ENCODE measurements at regions not wholly inside any gene's neighbourhood (a gene's known extent, or its start where the extent isn't known, plus 50 kb on each side); places are given as distances from the start of the nearest gene placed in this dataset.

DNA sequence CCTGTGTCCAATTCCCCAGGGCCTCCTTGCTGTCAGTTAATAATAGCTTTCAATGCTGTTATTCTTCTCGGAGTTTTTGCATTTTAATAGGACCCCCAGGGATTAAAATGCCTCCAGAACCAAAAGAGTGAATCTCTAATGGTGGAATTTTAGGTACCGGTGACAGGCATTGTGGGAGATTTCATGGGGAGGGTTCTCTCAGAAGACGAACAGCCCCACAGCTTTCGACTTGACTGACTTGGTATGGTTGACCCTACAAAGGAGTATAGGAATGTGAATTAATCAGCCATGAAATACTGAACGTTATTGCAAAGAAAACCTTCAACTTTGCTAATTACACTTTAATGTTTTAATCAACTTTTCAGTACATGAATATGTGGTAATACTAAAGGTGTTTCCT is 206.3 kb upstream of the FZD8 start:
- Histone ChIP-seq H3K36me3 (ENCODE audit: control insufficient read depth, insufficient read depth, low read length) (no peaks in the 10 kb centered on the region), H3K27me3 (ENCODE audit: control insufficient read depth, insufficient read depth, low read length) (no peaks in the 10 kb centered on the region), H3K4me3 (ENCODE audit: low read depth, low read length) (no peak overlapping the region)
- DNase-seq (ENCODE audit: low read depth) = no peak
- no peak for TF ChIP-seq CTCF (IDR thresholded peaks at IDR 0.05; ENCODE audit: insufficient read depth, low read length, poor library complexity, severe bottlenecking)

DNA sequence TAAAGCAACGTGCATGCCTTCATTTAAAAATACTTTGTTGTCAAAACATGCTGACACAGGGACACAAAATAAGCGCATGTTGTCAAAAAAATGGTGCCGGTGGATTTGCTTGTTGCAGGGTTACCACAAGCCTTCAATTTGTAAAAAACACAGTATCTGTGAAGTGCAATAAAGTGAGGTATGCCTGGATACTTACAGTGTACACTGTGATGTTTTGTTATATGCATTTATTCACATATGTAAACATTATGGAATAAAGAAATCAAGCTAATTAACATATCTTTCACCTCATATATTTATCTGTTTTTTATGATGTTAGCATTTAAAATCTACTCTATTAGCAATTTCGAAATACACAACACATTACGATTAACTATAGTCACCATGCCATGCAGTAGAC is 202.6 kb upstream of the FZD8 start:
- Histone ChIP-seq H3K27me3 (ENCODE audit: control insufficient read depth, insufficient read depth, low read length) (no peaks in the 10 kb centered on the region), H3K4me3 (ENCODE audit: low read depth, low read length) (no peak overlapping the region), H3K36me3 (ENCODE audit: control insufficient read depth, insufficient read depth, low read length) (no peaks in the 10 kb centered on the region)
- no peak for DNase-seq (ENCODE audit: low read depth)
- TF ChIP-seq CTCF (IDR thresholded peaks at IDR 0.05; ENCODE audit: insufficient read depth, low read length, poor library complexity, severe bottlenecking) = no peak

DNA sequence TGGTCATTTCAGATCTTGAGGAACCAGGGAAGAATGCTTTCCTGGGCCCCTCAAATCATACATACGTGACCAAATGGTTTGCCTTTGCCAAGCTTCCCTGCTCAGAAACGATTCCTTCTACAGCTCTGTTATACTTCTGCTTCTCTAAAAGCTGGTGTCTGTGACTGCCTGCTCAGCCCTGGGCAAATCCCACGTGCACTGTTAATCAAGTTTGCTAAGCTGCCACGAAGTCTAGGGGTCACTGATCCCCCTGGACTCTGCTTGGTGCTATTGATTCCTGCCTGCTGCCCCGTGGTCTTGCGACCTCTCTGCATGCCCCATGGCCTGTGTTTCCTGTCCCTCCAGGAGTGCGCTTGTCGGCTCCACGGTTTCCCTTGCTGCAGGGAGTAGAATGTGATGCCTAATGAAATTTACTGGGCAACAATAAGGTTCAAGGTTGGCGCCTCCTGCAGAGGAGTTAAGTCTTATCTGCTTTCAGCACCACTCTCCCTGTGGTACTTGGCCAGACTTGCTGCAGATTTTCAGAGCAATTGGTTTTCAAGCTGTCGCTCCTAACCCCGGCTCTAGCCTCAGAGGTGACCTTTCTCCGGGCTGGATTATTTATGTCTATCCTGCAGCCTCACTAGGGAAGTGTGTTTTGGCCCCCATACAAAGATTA is 201.6 kb upstream of the FZD8 start:
- H3K27me3 ChIP-seq (ENCODE audit: control insufficient read depth, insufficient read depth, low read length) = no peaks in the 10 kb centered on the region
- no peak overlapping the region for H3K4me3 ChIP-seq (ENCODE audit: low read depth, low read length)
- TF ChIP-seq CTCF (IDR thresholded peaks at IDR 0.05; ENCODE audit: insufficient read depth, low read length, poor library complexity, severe bottlenecking) = no peak
- H3K36me3 ChIP-seq (ENCODE audit: control insufficient read depth, insufficient read depth, low read length) = no peaks in the 10 kb centered on the region
- no peak for DNase-seq (ENCODE audit: low read depth)

DNA sequence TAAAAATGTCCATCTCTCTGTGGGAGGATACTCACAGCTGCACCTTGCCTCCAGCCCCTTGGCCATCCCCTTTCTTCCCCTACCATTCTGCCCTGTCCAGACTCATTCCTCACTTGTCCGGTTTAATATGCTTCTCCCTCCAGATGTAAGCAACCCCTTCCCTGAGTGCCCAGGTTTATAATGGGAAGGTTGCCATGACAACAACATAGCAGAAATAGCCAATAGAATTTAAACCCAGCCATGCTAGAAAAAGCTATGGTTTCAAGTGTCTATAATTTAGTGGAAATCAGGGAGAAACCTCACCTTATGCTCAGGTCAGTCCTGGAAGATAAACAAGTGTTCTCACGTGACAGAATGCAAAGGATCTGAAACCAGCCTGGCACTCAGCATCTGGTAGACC is 196.0 kb upstream of the FZD8 start:
- H3K4me3 ChIP-seq (ENCODE audit: low read depth, low read length) = no peak overlapping the region
- TF ChIP-seq CTCF (IDR thresholded peaks at IDR 0.05; ENCODE audit: insufficient read depth, low read length, poor library complexity, severe bottlenecking) = no peak
- no peaks in the 10 kb centered on the region for H3K27me3 ChIP-seq (ENCODE audit: control insufficient read depth, insufficient read depth, low read length)
- H3K36me3 ChIP-seq (ENCODE audit: control insufficient read depth, insufficient read depth, low read length) = no peaks in the 10 kb centered on the region
- DNase-seq (ENCODE audit: low read depth) = no peak

GRCh38 chr10:35835545-35835944 is 193.4 kb upstream of the FZD8 start:
- no peak overlapping the region for H3K4me3 ChIP-seq (ENCODE audit: low read depth, low read length)
- DNase-seq (ENCODE audit: low read depth) = no peak
- no peak for TF ChIP-seq CTCF (IDR thresholded peaks at IDR 0.05; ENCODE audit: insufficient read depth, low read length, poor library complexity, severe bottlenecking)
- H3K27me3 ChIP-seq (ENCODE audit: control insufficient read depth, insufficient read depth, low read length) = no peaks in the 10 kb centered on the region
- no peaks in the 10 kb centered on the region for H3K36me3 ChIP-seq (ENCODE audit: control insufficient read depth, insufficient read depth, low read length)

- Histone ChIP-seq H3K4me3 (ENCODE audit: low read depth, low read length) (no peak overlapping the region), H3K27me3 (ENCODE audit: control insufficient read depth, insufficient read depth, low read length) (no peaks in the 10 kb centered on the region), H3K36me3 (ENCODE audit: control insufficient read depth, insufficient read depth, low read length) (no peaks in the 10 kb centered on the region)
- no peak for TF ChIP-seq CTCF (IDR thresholded peaks at IDR 0.05; ENCODE audit: insufficient read depth, low read length, poor library complexity, severe bottlenecking)
- DNase-seq (ENCODE audit: low read depth) = no peak
Measured at GRCh38 chr10:35834877-35835494, 192.9 kb upstream of the FZD8 start.

All from kidney epithelial cell (primary cell).